ENCODE measurements at regions not wholly inside any gene's neighbourhood (a gene's known extent, or its start where the extent isn't known, plus 50 kb on each side); places are given as distances from the start of the nearest gene placed in this dataset.

DNA sequence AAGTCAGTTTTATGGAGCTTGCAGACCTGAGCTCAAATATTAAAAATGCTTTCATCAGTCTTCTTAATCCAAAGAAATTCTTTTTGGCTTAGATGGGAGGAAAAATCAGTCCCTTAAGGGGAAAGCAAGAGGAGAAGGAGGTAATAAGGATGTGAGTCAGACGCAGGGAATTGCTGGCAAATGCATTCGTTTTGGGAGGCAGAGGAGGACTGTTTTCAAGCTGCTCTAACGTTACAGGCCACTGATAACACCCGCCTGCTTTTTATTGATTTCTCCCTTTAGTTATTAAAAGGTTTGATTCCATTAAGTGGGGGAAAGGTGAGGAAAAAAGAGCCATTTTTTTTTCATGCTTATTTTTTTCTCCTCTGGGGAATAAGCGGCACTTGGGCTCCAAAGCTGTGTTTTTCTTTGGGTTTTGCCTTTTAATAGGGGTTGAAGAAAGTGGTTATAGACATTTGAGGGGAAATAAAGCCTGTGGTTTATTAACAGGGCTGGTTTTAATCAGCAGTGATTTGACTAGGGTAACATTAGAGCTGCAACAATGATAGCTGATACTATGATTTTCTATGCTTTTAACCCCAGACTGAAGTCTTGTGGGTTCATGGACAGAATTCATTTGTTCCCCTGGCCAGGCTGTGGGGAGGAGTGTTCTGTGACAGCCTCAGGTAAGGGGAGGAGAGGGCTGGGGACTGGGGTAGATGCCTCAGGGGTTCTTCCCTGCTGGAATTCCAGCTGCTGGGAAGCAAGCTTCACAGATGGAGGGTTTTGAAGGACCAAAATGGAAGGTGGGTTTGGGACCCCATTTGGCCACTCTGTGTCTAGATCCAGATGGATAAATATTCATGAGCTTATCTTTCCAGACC, 225.2 kb downstream of the GAS1 start:
- DNase-seq = no peak

- DNase-seq = no peak
Observed at GRCh38 chr9:86721226-86721781, 226.0 kb downstream of the GAS1 start.

GRCh38 chr9:86720639-86721225, 226.6 kb downstream of the GAS1 start:
- DNase-seq = no peak

GRCh38 chr9:86718388-86719049, 228.8 kb downstream of the GAS1 start:
- no peak for DNase-seq

DNA sequence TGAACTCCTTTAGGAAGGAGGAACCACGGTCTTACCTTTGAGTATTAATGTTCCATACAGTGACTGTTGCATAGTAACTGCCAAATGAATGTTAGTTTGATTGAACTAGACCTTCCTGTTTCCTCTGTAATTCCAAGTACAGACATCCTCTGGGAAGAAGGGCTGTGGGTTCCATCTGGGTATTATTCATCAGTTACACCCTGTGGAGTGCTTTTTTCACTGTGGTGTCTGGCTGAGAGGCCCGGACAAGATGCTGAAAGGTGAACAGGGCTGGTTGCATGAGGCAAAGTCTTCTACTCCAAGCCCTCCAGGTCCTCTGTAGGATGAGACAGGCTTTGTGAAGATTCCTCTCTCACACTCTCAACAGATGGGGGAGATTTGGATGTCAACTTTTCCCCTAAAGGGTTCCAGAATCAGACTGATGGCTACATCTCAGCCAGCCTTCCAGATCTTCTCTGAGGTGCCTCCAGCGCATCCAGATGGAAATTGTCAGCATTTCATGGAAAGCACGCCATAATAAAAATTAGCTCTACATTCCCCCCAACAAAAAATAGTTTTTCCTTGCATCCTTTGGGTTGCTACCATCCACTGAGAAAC, 230.9 kb downstream of the GAS1 start:
- no peak for DNase-seq

DNA sequence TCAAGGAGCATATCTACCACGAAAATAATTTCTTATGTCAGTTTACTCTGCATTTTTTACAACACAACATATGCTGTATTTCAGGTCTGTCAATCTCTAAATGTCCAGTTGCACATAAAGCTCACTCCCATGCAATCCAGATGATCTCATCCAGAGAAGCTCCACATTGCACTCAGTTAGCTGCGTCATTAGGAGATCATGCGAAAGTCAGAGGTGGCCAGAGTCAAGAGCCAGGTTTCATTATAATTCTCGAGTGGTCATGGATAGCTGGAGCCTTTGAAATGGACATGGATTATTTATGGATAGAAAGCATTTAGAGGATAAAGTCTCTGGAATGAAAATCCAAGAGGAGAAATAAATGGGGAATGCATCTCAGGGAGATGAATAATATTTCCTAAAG, 232.3 kb downstream of the GAS1 start:
- no peak for DNase-seq

DNA sequence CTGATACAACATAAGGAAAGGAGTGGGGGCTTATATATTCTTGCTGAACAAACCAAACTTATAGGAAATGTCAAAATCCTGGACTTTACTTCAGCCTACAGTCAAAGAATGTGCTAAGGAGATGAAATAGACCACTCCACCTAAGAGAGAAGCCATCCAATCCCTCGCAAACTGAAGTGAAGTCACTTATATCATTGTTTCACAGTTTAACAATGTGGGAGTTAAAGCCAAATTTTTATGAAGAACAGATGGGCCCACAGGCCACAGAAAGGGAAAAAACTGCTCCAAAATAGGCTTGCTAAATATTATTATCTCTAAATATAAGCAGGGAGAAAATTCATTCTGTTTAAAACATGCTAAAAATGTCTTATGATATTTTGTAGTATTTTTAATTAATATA, 233.3 kb downstream of the GAS1 start:
- DNase-seq = no peak

DNA sequence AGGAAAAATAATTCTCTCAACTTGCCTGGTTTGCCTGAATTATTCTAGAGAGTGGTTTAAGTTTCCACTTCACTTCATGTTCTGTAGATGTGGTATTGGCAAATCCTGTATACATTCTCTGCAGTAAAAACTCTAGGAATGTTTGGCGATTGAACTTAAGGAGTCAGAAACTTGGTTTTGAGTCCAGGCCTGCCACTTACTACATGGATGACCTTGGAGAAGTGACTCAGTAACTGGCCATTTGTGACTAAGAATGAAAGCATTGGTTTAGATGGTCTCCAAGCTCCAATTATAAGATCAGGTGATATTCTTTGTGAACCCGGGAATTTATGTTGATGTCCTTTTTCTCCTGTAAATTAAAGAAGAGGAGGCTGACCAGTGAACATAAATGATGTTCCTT, 233.8 kb downstream of the GAS1 start:
- DNase-seq = no peak

DNA sequence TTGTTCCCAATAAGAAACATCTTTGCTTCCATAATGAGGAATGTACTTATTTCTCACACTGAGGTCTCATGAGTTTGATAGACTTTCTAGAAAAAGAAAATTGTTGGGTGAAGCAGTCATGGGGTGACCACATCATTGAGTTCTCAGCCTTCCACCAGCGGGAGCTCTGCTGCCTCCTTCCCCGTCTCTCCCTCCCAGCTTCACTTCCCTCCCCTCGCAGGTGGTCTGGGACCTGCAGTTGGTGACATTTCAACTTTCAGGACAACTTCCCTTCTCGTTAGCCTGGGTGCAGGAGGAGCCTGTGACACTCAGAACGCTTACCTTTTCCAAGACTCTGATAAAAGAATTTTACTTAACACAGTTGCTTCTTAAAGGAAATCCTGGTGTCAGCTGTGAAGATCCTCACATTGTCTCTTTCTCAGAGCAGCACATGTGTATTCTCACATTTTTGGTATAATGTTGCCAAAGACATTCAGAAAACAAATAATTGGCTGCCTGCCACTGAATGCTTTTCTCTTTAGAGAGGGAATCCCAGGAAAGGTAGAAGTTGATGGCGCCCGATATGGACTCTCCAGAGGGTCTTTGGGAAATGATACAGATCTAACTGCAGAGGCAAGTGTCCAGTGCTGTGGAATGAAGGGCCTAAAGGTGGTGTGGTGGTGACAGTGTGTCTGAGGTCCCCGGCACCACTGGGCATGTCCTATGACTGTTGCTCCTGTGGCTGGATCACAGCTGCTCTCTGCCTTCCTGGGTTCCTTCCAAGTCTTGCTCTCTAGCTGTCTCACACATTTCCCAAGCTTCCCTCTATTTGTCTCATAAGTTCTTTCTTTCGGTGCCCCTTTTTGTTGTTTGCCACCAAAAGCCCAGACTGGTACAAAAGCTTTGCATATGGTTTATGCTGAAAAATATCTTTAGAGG, 238.1 kb downstream of the GAS1 start:
- DNase-seq = no peak

DNA sequence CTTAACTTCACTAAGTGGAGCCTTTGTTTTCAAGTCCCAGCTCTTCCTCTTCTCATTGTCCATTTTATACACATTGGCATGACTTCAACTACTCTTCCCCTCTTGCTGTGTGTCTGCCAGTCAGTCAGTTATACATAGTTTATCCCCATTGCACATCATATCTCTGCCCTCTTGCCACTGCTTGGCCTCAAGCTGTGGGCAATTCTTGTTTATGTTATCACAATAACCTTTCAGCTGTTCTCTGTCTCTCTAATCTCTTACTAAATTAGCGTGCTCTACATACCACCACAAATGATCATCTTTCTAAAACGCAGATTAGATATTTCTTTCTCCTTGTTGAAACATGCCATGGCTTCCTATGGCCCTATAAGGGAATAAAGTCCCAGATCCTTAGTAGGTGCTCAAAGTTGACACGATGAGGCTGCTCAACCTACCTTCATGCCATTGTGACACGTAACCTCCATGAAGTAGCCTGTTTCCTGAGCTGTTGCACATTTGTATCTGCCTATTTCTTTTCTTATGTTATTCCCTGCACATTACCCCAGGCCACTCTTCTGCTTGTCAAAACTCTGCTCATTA, 239.3 kb downstream of the GAS1 start:
- DNase-seq = no peak

GRCh38 chr9:86706391-86706790, 240.9 kb downstream of the GAS1 start:
- DNase-seq = no peak

DNA sequence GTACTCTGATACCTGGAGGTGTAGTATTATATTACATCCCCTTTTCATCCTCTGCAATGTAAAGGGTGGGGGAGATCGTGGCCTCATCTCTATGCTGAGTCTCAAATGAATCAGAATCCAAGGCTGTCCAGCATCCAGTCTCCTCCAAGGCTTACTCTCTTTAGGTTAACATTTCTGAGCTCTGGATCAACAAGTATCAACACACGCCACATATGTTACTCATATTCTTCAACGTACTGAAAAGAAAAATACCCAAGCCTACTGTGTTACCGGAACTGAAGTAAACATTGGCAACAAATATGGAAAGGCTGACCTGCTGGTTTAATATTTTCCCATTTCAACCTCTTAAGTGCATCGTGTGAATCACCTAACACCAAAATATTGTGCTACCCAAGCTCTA, 241.8 kb downstream of the GAS1 start:
- DNase-seq = no peak

DNA sequence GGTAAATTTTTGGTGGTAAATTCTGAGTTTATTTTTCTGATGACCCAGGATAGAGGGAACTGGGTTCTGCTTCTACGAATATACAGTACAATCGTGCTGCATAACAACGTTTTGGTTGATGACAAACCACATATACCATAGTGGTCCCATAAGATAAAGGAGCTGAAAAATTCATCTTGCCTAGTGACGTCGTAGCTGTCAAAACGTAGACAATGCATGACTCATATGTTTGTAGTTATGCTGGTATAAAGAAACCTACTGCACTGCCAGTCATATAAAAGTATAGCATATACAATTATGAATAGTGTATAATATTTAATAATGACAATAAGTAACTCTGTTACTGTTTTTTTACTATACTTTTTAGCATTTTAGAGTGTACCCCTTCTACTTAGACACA, 244.0 kb downstream of the GAS1 start:
- no peak for DNase-seq

DNA sequence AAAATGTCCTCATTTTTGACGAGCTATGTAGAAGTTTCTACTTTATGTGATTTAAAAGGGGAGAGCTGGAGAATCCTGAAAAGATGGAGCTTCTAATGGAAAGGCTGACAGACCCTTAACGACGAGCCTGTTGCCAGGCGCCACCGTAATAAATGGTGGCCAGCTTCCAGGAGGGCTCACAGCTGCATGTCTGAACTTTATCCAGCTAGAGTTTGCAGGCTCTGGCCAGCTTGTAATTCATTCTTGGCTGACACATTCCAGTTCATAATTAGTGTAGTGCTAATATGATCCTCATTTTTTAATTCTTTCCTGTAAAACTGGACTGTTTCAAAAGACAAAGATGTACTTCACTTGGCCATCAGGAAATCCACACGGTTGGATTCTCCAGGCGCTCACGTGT, 246.7 kb downstream of the GAS1 start:
- DNase-seq = no peak

- no peak for DNase-seq
Observed at GRCh38 chr9:86697999-86698398, 249.3 kb downstream of the GAS1 start.

DNA sequence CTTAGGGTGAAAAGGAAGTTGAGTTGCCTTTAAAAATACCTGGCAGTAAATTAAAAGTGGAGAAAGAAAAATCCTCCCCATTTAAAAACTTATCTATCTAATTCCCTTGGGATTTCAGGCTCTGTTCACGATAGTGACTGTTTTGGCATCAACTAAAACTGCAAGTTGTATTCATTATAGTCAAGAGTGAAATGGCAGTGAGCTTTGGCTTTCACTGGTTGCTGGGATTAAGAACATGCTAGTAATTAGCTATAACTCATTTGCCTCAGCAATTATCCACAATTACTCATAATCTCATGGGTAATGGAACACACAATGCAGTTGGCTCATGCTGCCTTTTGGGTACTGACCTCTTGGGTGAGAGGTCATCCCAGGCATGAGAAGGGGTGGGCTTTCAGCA, 250.1 kb downstream of the GAS1 start:
- DNase-seq = no peak

DNA sequence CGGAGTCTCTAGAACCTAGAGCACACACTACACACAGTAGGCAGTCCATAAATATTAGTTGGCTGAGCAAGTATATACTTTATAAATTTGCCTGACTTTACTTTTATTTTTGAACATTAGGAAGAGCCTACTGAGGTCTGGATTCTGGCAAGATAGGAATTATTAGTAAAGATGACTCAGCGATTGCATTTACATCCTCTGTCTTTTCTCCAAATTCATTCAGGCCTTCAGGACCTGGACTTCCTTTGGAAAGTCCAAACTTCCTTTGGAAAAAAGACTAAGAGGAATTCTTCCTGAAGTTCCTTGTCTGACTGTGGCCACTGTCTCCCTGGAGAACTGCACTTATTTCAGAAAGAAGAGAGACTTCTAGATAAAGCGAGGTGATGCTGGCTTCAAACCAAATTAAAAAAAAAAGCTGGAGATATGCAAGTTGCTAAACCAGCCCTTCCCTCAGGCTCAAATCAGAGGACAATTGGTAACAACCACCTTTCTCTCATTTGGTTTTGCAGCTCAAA, 251.3 kb downstream of the GAS1 start:
- DNase-seq = no peak

DNA sequence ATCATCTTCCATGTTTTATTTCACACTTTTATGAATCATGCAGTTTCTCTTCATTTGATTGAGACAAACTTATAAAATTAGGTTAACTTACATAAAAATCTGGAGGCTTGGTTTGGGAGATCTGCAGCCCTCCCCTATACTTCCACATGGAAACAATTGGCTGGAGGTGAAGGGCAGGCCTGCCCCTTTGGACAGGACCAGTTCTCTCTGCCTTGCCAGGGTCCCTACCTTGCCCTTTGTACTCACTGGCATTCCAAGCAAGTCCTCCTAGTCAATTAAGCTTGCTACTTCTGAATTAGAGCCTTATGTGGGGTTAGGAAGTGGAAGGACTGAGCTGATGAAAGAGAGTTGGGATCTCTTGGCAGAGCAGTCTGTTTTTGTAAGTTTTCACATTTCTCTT, 257.3 kb downstream of the GAS1 start:
- DNase-seq = no peak

DNA sequence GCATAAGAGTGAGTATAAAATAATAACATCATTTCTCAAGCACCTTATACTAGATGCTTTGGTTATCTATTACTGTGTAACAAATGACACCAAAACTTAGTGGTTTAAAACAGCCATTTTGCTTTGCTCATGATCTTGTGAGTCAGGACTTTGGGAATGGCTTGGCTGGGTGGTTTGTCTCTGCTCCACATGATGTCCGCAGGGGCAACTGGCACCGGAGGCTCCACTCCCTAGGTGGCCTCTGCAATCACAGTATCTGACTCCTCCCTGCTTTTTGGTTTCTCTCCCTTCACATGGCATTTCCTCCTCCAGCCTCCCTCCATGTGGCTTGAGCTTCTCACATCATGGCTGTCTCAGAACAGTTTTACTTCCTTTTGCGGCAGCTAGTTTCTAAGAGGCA, 259.5 kb downstream of the GAS1 start:
- DNase-seq = no peak

DNA sequence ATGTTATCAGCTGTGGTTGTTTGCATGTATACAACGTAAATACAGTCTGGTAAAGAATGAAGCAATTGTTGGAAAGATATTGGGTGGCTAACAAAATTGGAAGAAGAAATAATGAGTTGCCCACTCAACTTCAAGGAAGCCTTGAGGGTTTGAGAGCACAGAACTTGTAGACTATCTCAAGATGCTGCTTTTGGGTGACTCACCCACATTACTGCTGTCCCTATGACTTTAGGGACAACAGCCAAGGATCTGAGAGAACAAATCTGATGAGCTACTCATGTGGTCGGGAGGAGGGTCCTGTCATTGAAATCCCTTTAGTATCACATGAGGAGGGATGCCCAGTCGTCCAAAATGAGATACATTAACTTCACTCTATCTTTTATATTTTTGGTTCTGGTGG, 261.8 kb downstream of the GAS1 start:
- DNase-seq = no peak

- DNase-seq = no peak
Observed at GRCh38 chr9:86684148-86684547, 263.2 kb downstream of the GAS1 start.

DNA sequence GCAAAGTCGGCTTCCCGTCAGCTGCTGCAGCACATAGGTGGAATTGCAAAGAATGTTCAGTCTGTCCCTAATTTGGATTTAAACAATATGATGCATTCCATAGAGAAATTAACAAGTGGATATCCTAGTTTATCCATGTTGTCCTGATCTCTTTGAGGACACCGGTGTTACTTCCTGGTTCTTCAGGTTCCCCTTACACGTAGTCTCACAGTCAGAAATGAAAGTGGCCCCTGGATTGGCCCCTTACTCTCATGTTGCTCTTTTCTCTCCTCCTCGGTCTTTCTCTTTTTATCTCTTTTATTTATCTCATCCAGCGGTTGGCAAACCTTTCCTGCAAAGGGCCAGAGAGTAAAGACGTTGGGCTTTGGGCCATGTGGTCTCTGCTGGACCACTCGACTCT, 265.1 kb downstream of the GAS1 start:
- DNase-seq = no peak
